ENCODE measurements at regions not wholly inside any gene's neighbourhood (a gene's known extent, or its start where the extent isn't known, plus 50 kb on each side); places are given as distances from the start of the nearest gene placed in this dataset.

DNA sequence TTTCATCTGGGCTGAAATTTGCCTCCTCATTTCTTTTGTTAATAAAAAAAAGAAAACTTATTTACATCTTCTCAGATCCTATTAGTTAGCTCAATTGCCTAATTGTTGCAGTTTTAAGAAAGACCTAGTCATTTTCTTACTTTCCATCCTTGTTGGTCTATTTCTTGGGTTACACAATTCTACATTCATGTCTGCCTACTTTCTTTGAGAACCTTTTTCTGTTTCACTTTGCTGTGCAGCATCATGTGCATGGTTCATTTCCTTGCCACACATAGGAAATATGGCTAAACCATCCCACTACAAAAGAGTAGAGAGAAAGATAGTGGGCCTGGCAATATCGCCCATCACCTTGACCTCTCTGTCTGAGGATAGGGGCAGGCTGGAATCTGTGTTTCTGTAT is 780.7 kb upstream of the FANCL start:
- DNase-seq = no peak

GRCh38 chr2:59019566-59020159 is 778.5 kb upstream of the FANCL start:
- DNase-seq = no peak

DNA sequence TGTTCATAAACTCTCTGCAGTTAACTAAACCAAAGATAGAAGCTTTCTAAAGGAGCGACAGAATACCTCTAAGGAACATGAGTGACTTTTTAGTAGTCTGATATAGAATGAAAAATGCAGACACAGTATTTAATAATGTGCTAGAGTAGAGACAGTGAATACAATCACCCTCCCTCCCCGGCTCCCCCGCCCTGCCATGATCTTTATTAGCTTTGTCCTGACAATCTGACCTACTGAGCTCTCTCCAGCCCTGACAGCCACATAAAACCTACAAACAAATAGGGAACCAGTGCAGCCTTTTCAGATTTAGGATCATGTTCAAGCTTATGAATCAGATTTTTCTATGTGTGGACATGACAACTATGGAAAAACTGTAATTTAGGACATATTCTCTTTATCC is 777.6 kb upstream of the FANCL start:
- no peak for DNase-seq

GRCh38 chr2:59015027-59015426 is 773.9 kb upstream of the FANCL start:
- no peak for DNase-seq

DNA sequence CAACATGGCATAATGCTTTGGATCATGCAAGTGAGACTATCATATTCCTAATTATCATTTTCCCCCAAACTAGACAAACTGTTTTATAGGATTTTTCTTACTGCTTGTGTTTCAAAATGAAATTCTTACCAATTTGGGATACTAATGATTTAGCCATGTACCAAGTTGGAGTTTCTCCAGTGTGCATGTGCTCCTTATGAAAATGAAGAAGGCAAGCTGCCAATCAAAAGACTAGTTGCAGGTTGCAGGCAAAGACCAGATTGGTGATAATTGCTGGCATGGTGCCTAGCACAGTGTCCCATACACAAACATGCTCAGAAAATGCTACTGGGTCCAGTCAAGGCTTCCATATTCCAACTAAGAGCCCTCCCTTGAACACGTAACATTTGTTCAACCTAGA is 771.8 kb upstream of the FANCL start:
- DNase-seq = no peak

- no peak for DNase-seq
These were observed 771.1 kb upstream of the FANCL start for GRCh38 chr2:59012234-59012633.

- no peak for DNase-seq
These were observed 767.8 kb upstream of the FANCL start for GRCh38 chr2:59008950-59009349.

DNA sequence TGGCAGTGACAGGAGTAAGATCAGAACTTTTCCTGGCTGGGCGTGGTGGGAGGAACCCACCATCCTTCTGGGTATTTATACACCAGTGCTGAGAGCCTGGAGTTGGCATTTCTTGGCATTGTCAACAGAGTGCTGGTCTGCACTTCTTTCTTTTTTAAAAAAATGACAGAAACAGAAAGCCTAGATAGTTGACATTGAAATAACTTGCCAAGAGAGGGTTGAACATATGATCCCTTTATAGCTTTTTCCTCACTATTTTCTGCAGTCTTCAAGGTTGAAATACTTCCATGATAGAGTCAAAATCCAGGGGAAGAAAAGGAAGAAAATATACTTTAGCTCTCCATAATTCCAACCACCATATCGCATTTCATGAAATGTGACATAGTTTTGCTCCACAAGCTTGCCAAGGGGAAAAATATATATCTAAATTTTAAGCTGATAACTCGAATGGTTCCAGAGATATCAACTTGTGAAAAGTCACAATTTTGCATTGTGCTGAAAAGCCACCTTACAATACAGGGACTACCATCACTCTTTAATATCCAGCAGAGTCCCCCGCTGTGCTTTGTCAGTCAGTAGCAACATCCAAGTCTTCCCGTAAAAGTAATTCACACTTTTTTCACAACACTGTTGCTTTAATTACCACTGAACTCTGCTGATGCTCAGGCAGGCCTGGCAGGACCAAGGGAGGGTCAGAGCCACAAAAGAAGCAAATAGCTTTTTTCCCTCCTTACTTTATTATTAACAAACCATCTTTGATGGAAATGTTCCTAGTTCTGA is 764.9 kb upstream of the FANCL start:
- DNase-seq = no peak

DNA sequence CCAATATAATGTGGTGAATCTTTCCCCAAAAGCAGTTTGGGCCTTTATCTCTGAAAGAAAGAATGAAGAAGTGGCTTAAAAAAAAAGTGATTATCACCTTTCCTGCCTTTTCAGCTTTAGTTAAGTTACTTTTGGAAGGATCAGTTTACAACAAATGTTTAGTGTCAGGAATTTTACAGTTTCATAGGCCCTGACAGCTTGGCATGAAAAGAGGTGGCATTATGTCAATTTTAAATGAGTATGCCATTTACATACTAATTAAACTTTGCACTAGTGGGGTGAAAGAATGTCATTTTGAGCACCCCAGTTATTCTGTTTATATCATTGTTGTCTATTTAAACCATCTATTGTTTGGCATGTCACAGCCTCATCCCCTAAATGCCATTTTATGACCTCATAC is 763.5 kb upstream of the FANCL start:
- DNase-seq = no peak

- DNase-seq = no peak
These were observed 759.7 kb upstream of the FANCL start for GRCh38 chr2:59000796-59001195.

DNA sequence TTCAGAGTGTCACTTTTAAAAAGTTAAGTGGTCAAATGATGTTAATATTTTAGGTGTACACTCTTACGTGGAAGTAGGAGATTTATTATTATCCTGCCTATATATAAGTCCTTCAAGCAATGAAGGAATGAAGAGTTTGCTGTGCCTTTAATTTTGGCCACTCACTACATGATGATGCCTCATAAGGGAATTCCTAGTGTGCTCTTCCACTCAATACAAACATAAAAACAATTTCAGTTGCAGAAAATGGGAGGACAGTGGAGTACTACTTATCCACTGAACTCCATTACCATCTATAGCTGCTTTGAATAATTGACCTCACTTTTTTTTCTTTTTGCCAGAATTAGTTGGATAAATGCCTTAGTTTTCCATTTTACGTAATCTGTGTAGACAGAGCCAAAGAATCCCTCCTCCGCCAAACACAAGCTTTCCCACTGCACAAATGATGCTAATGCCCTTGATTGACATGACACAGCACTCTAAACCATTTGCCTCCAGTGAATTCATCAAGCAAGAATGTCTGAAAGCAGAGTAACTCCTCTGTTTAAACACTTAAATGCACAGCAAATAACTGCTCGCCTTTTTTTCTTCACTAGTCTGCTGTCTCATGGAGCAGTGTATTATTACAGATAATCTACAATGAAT is 751.1 kb upstream of the FANCL start:
- no peak for DNase-seq

- DNase-seq = no peak
These were observed 750.2 kb upstream of the FANCL start for GRCh38 chr2:58991357-58991756.

DNA sequence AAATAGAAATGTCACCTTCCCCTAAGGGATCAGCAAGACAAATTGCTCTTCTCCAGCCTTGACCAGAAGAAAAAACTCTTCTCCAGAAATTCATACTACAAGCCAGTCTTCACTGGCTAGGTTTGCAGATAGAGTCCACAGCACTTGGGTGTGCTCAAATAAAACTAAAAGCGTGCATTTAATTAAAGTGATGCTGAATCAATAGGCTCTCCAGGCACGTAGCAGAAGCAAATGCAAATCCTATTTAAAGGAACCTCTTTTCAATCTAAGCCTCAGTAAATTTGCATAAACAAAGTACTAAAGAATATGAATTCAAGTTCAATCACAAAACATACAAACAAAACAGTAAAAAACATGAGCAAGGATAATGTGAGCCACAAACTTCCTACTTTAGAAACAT is 744.4 kb upstream of the FANCL start:
- DNase-seq = no peak

DNA sequence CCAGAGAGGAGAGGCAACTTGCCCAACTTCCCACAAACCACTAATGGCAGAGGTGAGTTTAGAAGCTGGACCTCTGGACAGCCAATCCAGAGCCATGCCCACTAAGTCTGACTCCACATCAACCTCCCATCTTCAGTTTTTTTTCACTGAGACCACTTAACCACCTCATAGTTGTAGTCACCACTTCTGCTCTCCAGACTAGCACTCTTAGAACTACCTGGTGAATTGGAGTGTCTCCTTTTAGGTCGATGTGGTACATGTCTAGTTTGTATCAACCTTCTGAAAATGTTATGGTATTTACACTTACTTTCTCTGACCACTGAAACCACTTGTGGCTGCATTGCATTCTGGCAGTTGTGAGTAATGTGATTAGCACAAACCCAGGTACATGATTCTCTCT is 743.6 kb upstream of the FANCL start:
- no peak for DNase-seq

- DNase-seq = no peak
These were observed 742.0 kb upstream of the FANCL start for GRCh38 chr2:58983111-58983510.

DNA sequence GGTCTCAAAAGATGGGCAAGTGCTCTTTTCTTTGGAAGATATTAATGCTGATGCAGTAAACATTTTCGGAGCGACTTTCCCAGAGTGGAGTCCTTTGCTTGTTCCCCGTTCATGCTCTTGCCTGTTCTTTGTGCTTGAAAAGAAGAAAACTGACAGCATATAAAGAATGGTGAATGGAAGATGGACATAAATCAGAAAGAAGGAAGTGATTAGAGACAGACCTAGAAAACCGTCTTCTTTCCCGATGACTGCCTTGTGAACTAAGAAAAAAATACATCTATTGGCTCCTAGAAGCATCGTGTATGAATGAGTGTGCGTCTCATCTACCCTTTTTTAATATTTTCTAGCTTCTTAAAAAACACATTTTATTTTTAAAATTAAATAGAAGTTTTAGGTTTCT is 740.1 kb upstream of the FANCL start:
- DNase-seq = no peak

DNA sequence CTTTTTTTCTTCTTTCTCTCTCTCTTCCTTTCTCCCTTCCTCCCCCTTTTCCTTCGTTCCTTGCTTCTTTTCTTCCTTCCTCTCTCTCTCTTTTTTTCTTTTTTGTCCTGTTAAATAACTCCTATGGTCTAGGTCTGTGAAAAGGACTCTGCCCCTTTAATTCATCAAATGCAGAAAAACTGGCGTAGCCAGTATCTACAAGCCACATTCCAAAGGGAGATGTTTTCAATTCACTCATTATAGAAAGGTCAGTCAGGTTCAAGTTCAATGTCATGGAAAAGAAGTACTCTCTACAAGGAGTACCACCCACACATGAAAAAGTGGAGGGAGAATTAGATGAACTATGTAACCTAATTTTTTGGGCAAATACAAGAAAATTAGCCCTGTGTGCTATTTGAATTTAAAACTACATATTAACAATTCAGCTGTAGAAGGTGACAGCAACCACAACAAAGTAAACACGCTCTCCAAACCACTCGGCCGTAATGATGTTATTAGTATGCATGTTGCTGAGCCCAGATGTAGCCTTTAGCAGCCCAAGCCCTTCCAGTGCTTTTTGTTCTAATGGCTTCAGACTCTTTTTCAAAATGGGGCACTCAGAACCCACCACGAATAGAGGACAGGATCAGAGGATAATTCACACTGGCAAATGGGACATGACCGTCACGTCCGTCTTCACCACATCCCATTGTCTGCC is 735.4 kb upstream of the FANCL start:
- DNase-seq = no peak

DNA sequence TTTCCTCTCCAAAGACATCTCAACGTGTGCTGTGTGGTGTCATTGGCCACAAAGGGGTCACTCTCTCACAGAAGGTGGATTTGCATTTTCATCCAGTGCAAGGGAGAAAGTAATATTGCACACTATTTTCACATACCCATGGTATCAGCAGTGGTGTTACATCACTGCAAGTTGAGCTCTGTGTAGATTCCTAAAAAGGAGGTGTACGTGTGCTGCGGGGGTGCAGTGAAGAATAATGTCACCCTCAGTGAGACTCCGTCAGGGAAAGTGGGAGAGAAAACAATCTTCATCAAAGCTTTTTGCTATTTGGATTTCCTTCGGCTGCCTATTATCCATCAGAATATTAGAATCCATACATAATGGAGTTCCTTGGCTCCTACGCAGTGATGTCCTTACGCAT is 733.8 kb upstream of the FANCL start:
- no peak for DNase-seq

- DNase-seq = no peak
These were observed 733.3 kb upstream of the FANCL start for GRCh38 chr2:58974426-58974825.

DNA sequence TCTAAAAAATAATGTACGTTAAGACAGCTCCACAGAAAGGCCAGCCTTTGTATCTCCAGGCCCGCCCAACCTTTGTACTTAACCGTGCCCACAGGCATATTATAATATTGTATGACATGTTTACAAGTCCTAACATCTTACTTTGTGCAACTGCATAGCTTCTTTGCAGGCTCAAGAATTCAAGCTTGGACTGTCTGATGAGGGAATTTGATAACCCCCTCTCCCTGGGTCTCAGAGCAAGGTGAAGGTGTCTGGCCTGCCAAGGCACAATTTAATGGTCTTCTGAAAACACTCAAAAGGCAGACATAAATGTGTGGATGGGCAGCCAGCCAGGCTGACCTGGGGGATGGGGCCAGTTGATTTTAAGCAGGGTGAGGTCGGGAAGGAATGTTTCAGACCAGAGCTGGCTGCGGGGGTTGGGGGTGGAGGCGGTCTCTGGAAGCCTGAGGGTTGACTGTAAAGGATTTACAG is 732.7 kb upstream of the FANCL start:
- no peak for DNase-seq

- DNase-seq = no peak
These were observed 731.6 kb upstream of the FANCL start for GRCh38 chr2:58972737-58973136.

- no peak for DNase-seq
These were observed 730.6 kb upstream of the FANCL start for GRCh38 chr2:58971511-58972360.

DNA sequence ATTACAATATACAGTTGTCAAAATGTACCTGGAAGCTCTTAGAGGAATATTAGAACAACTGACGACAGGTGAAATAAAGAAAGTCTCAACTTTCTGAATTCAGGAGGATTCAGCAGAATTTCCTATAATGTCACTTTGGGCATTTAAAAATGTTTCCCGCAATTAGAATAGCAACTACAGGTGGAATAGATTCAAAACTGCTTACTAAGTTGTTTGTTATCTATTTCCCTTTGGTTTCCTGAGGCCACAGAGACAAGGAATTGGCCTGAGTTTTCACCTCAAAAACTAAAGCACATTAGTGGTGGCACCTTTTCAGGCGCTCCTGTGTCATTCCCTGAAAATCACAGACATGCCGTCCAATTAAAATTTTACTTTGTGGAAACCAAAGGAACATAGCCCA is 729.2 kb upstream of the FANCL start:
- no peak for DNase-seq
